HCT116 (cell line): ENCODE measurements at regions not wholly inside any gene's neighbourhood (a gene's known extent, or its start where the extent isn't known, plus 50 kb on each side); places are given as distances from the start of the nearest gene placed in this dataset.

ENCODE experiments used
- CTCF ChIP-seq, 3 experiments: fragments of 200-600 bp in 1 of 3; sonication (generic) in 1 of 3; IDR thresholded peaks in 2 of 3; conservative IDR thresholded peaks in 1 of 3; 2 replicates each; pipeline ENCODE4 v1.5.1; 2012 to 2017; ENCODE audit warnings: low read depth in 2 of 3, low read length in 2 of 3, antibody characterized with exemption in 1 of 3, borderline replicate concordance in 1 of 3, control low read depth in 1 of 3, mild to moderate bottlenecking in 1 of 3, mixed read lengths in 1 of 3, mixed run types in 1 of 3, moderate library complexity in 1 of 3; ENCODE audit not compliant: insufficient read depth in 1 of 3
- EZH2 ChIP-seq: fragments of 200-600 bp; sonication (generic); IDR thresholded peaks from 2 replicates; pipeline ENCODE4 v1.6.1; 2017; ENCODE audit warnings: antibody characterized with exemption, mixed run types
- POLR2A ChIP-seq: IDR thresholded peaks from 2 replicates; pipeline ENCODE4 v1.7.0; 2011; ENCODE audit warnings: borderline replicate concordance; ENCODE audit not compliant: insufficient read depth, insufficient read length; ENCODE audit errors: extremely low read depth
- POLR2AphosphoS5 ChIP-seq: IDR thresholded peaks from 2 replicates; pipeline ENCODE4 v1.6.1; 2011; ENCODE audit warnings: mild to moderate bottlenecking, low read depth, low read length, moderate library complexity
- SP1 ChIP-seq: IDR thresholded peaks from 2 replicates; pipeline ENCODE4 v1.6.1; 2012; ENCODE audit warnings: low read depth

- TF ChIP-seq POLR2A = no peak
- no peak for TF ChIP-seq CTCF (IDR thresholded peaks at IDR 0.05 in 2 of 3, conservative IDR thresholded peaks at IDR 0.05 in 1 of 3; ENCODE audit: borderline replicate concordance in 1 of 3, insufficient read depth in 1 of 3, low read depth in 2 of 3, low read length in 2 of 3)
- no peak for TF ChIP-seq EZH2
- no peak for TF ChIP-seq POLR2AphosphoS5
- TF ChIP-seq SP1 = no peak
Observed at GRCh38 chr2:65979446-65979845, 455.5 kb upstream of the MEIS1 start.
